B cell (primary cell): ENCODE measurements at regions not wholly inside any gene's neighbourhood (a gene's known extent, or its start where the extent isn't known, plus 50 kb on each side); places are given as distances from the start of the nearest gene placed in this dataset.

ENCODE experiments used
- ATAC-seq: fragments of 200-7000 bp; cut with Tn5 transposase; one replicate; pipeline ENCODE4 v1.10.0; 2021; ENCODE audit warnings: low read depth, mild to moderate bottlenecking, moderate number of reproducible peaks, moderate library complexity
- CTCF ChIA-PET: fragments of 350-600 bp; sonication (Branson Sonifier 250); formaldehyde crosslinking; loops from one replicate; lab custom pipeline; 2021; ENCODE audit warnings: antibody characterized with exemption, inconsistent platforms; lab: Charles Lee
- POLR2A ChIA-PET: fragments of 350-600 bp; sonication (Branson Sonifier 250); formaldehyde crosslinking; loops from one replicate; lab custom pipeline; 2021; ENCODE audit warnings: antibody characterized with exemption; lab: Charles Lee
- DNase-seq: peaks from one replicate; pipeline ENCODE4 v3.0.0; 2013
- H2AFZ ChIP-seq: 2 replicates; pipeline ENCODE4 v1.6.1; 2012; ENCODE audit warnings: mild to moderate bottlenecking, low read depth, low read length; ENCODE audit not compliant: insufficient read depth, poor library complexity, severe bottlenecking
- H3K27ac ChIP-seq, 2 donors: 1 replicate in 1 of 2; 2 replicates in 1 of 2; pipeline ENCODE4 v1.5.1; 2012 to 2013; ENCODE audit warnings: low read length in 2 of 2, mild to moderate bottlenecking in 2 of 2, moderate library complexity in 1 of 2
- H3K27me3 ChIP-seq, 4 experiments: fragments of 200-600 bp in 1 of 4; sonication (generic) in 1 of 4; replicated peaks in 1 of 4; 1 replicate in 2 of 4; 2 replicates in 2 of 4; pipeline versions ENCODE4 v1.6.1 to v1.7.0; 2013 to 2016; ENCODE audit warnings: low read length in 3 of 4, mild to moderate bottlenecking in 2 of 4, mixed read lengths in 1 of 4, moderate library complexity in 1 of 4; ENCODE audit not compliant: insufficient read depth in 4 of 4, control insufficient read depth in 3 of 4; ENCODE audit errors: control extremely low read depth in 1 of 4
- H3K36me3 ChIP-seq, 2 experiments: replicated peaks in 1 of 2; 1 replicate in 1 of 2; 2 replicates in 1 of 2; pipeline versions ENCODE4 v1.6.1 to v1.7.1; 2013; ENCODE audit warnings: low read length in 1 of 2; ENCODE audit not compliant: insufficient read depth in 2 of 2, control insufficient read depth in 1 of 2; ENCODE audit errors: control extremely low read depth in 1 of 2, extremely low read depth in 1 of 2
- H3K4me1 ChIP-seq, 2 donors: fragments of 200-600 bp in 1 of 2; sonication (generic) in 1 of 2; 1 replicate in 1 of 2; 2 replicates in 1 of 2; pipeline versions ENCODE4 v1.5.1 to v1.6.1; 2013 to 2017; ENCODE audit warnings: low read length in 2 of 2; ENCODE audit not compliant: control insufficient read depth in 2 of 2, insufficient read depth in 2 of 2
- H3K4me2 ChIP-seq: replicated peaks from 2 replicates; pipeline ENCODE3; 2012; ENCODE audit warnings: mild to moderate bottlenecking, low read depth, low read length; ENCODE audit not compliant: poor library complexity, severe bottlenecking
- H3K4me3 ChIP-seq, 5 experiments: fragments of 200-600 bp in 1 of 5; sonication (generic) in 1 of 5; 1 replicate in 3 of 5; 2 replicates in 2 of 5; pipeline versions ENCODE4 v1.5.1 to v1.7.0; 2011 to 2016; ENCODE audit warnings: low read length in 4 of 5, mild to moderate bottlenecking in 4 of 5, low read depth in 2 of 5, control low read depth in 1 of 5, moderate library complexity in 1 of 5; ENCODE audit not compliant: insufficient read depth in 1 of 5; ENCODE audit errors: control extremely low read depth in 1 of 5, extremely low read depth in 1 of 5
- H3K79me2 ChIP-seq: fragments of 200-600 bp; sonication (generic); one replicate; pipeline ENCODE4 v1.6.0; 2016; ENCODE audit warnings: low read length; ENCODE audit not compliant: control insufficient read depth, insufficient read depth
- H3K9ac ChIP-seq: fragments of 200-600 bp; sonication (generic); 2 replicates; pipeline ENCODE4 v1.6.1; 2017; ENCODE audit warnings: mild to moderate bottlenecking, low read length, moderate library complexity
- H3K9me3 ChIP-seq, 3 donors: one replicate each; pipeline versions ENCODE4 v1.6.1 to v1.7.1; 2013; ENCODE audit warnings: low read length in 2 of 3; ENCODE audit not compliant: control insufficient read depth in 2 of 3, insufficient read depth in 1 of 3; ENCODE audit errors: control extremely low read depth in 1 of 3
- H4K20me1 ChIP-seq: 2 replicates; pipeline ENCODE4 v1.6.0; 2012; ENCODE audit warnings: mild to moderate bottlenecking, low read length; ENCODE audit not compliant: insufficient read depth, control insufficient read depth, poor library complexity, severe bottlenecking
- H3K27ac Mint-ChIP-seq: one replicate; pipeline ENCODE4 v1.8.0; 2021; ENCODE audit warnings: mixed read lengths
- H3K27me3 Mint-ChIP-seq: one replicate; pipeline ENCODE4 v1.8.0; 2021; ENCODE audit warnings: mixed read lengths
- H3K4me1 Mint-ChIP-seq: one replicate; pipeline ENCODE4 v1.8.0; 2021; ENCODE audit warnings: mixed read lengths
- H3K4me3 Mint-ChIP-seq: one replicate; pipeline ENCODE4 v1.8.0; 2021; ENCODE audit warnings: mixed read lengths
- H3K9me3 Mint-ChIP-seq: one replicate; pipeline ENCODE4 v1.8.0; 2022; ENCODE audit warnings: mixed read lengths; ENCODE audit not compliant: insufficient read depth
- EZH2 ChIP-seq: IDR thresholded peaks from 2 replicates; pipeline ENCODE4 v1.6.1; 2012; ENCODE audit warnings: borderline replicate concordance, low read depth, mild to moderate bottlenecking, moderate library complexity, low read length; ENCODE audit not compliant: insufficient read depth, poor library complexity, severe bottlenecking
- WGBS: methylation state at CpG from one replicate; pipeline ENCODE4 v1.1.5; 2013; ENCODE audit warnings: missing lambda C conversion rate; ENCODE audit not compliant: insufficient coverage; 5-methylcytosine and 5-hydroxymethylcytosine counted together
- intact Hi-C: fragments of 100-400 bp; cut with micrococcal nuclease; formaldehyde crosslinking; loops from one replicate; pipeline ENCODE4 v1.10.0; 2022
- TF ChIP-seq, protein P1 (sequence below): fragments of 200-600 bp; IDR thresholded peaks from one replicate; pipeline ENCODE4 v1.8.0; 2022; ENCODE audit warnings: antibody characterized with exemption, mild to moderate bottlenecking

- intact Hi-C loops = no loop called here
- Histone ChIP-seq H2AFZ (no peak overlapping the region), H3K27me3 (no peaks in the 10 kb centered on the region), H3K9me3 (peaks cover 0 to 2% (median 0%) of the 10 kb centered on the region in 3 donors), H3K79me2 (no peaks in the 10 kb centered on the region), H3K9ac (no peak overlapping the region), H3K4me2 (no peak overlapping the region), H3K27ac (no peak overlapping the region), H3K4me1 (no peaks in the 10 kb centered on the region), H4K20me1 (no peaks in the 10 kb centered on the region), H3K4me3 (no peak overlapping the region), H3K36me3 (no peaks in the 10 kb centered on the region)
- CTCF ChIA-PET = no interaction called here
- TF ChIP-seq EZH2 = no peak
- TF ChIP-seq, protein P1, sequence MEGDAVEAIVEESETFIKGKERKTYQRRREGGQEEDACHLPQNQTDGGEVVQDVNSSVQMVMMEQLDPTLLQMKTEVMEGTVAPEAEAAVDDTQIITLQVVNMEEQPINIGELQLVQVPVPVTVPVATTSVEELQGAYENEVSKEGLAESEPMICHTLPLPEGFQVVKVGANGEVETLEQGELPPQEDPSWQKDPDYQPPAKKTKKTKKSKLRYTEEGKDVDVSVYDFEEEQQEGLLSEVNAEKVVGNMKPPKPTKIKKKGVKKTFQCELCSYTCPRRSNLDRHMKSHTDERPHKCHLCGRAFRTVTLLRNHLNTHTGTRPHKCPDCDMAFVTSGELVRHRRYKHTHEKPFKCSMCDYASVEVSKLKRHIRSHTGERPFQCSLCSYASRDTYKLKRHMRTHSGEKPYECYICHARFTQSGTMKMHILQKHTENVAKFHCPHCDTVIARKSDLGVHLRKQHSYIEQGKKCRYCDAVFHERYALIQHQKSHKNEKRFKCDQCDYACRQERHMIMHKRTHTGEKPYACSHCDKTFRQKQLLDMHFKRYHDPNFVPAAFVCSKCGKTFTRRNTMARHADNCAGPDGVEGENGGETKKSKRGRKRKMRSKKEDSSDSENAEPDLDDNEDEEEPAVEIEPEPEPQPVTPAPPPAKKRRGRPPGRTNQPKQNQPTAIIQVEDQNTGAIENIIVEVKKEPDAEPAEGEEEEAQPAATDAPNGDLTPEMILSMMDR = no peak
- POLR2A ChIA-PET = no interaction called here
- Mint-ChIP-seq H3K4me3 (no peak overlapping the region), H3K9me3 (no peaks in the 10 kb centered on the region), H3K27me3 (no peaks in the 10 kb centered on the region), H3K4me1 (no peaks in the 10 kb centered on the region), H3K27ac (no peak overlapping the region)
- no peak for ATAC-seq
- no peak for DNase-seq
- 80% methylated on average over 1 of the region's 1 CpG for WGBS
These were observed 171.8 kb upstream of the TNC start for GRCh38 chr9:115289757-115290208.

GRCh38 chr9:115291841-115292240 lies 173.9 kb upstream of the TNC start:
- Histone ChIP-seq H4K20me1 (no peaks in the 10 kb centered on the region), H2AFZ (no peak overlapping the region), H3K79me2 (no peaks in the 10 kb centered on the region), H3K9me3 (peaks cover 0 to 2% (median 0%) of the 10 kb centered on the region in 3 donors), H3K27me3 (no peaks in the 10 kb centered on the region), H3K4me2 (no peak overlapping the region), H3K9ac (no peak overlapping the region), H3K4me3 (no peak overlapping the region), H3K27ac (no peak overlapping the region), H3K4me1 (no peaks in the 10 kb centered on the region), H3K36me3 (no peaks in the 10 kb centered on the region)
- intact Hi-C loops = no loop called here
- H3K27me3 Mint-ChIP-seq = no peaks in the 10 kb centered on the region
- ChIA-PET POLR2A (no interaction called here), CTCF (no interaction called here)
- no peak for TF ChIP-seq EZH2
- TF ChIP-seq, protein P1 = no peak
- no peak overlapping the region for H3K27ac Mint-ChIP-seq
- DNase-seq (no peak), ATAC-seq (no peak)
- no peaks in the 10 kb centered on the region for H3K9me3 Mint-ChIP-seq
- WGBS = no CpG with 5 or more reads among the region's 3 CpGs
- H3K4me1 Mint-ChIP-seq = no peaks in the 10 kb centered on the region
- no peak overlapping the region for H3K4me3 Mint-ChIP-seq
